ENCODE measurements at regions not wholly inside any gene's neighbourhood (a gene's known extent, or its start where the extent isn't known, plus 50 kb on each side); places are given as distances from the start of the nearest gene placed in this dataset.
"Not testable (repeated sequence)": the region's sequence is repeated elsewhere in the genome, so short reads cannot be mapped to it uniquely, and the experiment has no call there.

DNA sequence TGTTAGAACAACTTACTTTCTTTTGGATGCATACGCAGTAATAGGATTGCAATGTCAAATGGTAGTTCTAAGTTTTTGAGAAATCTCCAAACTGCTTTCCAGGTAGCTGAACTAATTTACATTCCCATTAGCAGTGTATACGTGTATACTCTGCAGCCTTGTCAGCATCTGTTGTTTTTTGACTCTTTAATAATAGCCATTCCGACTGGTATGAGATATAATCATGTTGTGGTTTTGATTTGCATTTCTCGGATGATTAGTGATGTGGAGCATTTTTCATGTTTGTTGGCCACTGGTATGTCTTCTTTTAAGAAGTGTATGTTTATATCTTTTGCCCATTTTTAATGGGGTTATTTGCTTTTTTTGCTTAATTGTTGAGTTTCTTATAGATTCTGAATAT, 76.9 kb upstream of the HNRNPA1L2 start:
- H3K27me3 ChIP-seq (ENCODE audit: control insufficient read depth, insufficient read depth, low read length); intact Hi-C loops (cut with micrococcal nuclease; ENCODE audit: unreplicated experiment); BruUV-seq (replicated peaks); CTCF ChIA-PET; H3K36me3 ChIP-seq (ENCODE audit: control insufficient read depth, insufficient read depth, low read length); H3K9me3 ChIP-seq (ENCODE audit: control insufficient read depth, insufficient read depth, low read depth, low read length); in situ Hi-C loops (cut with HindIII; ENCODE audit: low pct_unique_long_range_greater_than_20kb, low sequenced_read_pairs); H3K4me1 ChIP-seq (ENCODE audit: control insufficient read depth, insufficient read depth, low read length); H3K4me3 ChIP-seq (ENCODE audit: low read depth in 2 of 2, low read length in 2 of 2); ATAC-seq; H3K27ac ChIP-seq (ENCODE audit: low read length); POLR2A ChIA-PET; DNase-seq (ENCODE audit: low read depth, low spot score): not testable (repeated sequence)

GRCh38 chr13:52569904-52570602, 72.2 kb upstream of the HNRNPA1L2 start:
- 0 out of 4 replicates have a peak overlapping the region, but pooled peaks of 1 of the 2 experiments have one; percentile 14 for H3K4me3 ChIP-seq (ENCODE audit: low read depth in 2 of 2, low read length in 2 of 2)
- DNase-seq (ENCODE audit: low read depth, low spot score) (peak; percentile 0), ATAC-seq (peak; percentile 91)
- H3K27ac ChIP-seq (ENCODE audit: low read length); H3K27me3 ChIP-seq (ENCODE audit: control insufficient read depth, insufficient read depth, low read length); in situ Hi-C loops (cut with HindIII; ENCODE audit: low pct_unique_long_range_greater_than_20kb, low sequenced_read_pairs); CTCF ChIA-PET; BruUV-seq (replicated peaks); H3K9me3 ChIP-seq (ENCODE audit: control insufficient read depth, insufficient read depth, low read depth, low read length); intact Hi-C loops (cut with micrococcal nuclease; ENCODE audit: unreplicated experiment); H3K36me3 ChIP-seq (ENCODE audit: control insufficient read depth, insufficient read depth, low read length); POLR2A ChIA-PET; H3K4me1 ChIP-seq (ENCODE audit: control insufficient read depth, insufficient read depth, low read length): not testable (repeated sequence)

DNA sequence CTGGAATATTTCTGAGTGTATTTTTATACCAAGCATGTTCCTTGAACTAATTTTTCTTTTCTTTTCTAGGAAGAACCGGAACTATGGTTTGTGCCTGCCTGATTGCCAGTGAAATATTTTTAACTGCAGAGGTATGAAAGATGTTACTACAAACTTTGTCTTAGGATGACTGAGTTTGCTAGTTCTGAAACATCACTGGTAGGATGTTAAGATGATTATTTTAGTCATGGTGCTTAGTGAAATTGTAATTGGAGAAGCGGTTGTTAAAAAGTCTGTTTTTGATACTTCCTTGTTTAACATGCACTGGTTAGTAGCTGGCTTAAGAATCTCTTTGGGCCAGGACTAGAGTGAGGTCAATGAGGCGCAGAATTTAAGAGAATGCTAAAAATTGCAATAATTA, 71.1 kb upstream of the HNRNPA1L2 start:
- H3K27ac ChIP-seq (ENCODE audit: low read length); H3K9me3 ChIP-seq (ENCODE audit: control insufficient read depth, insufficient read depth, low read depth, low read length); H3K36me3 ChIP-seq (ENCODE audit: control insufficient read depth, insufficient read depth, low read length); CTCF ChIA-PET; H3K4me1 ChIP-seq (ENCODE audit: control insufficient read depth, insufficient read depth, low read length); H3K4me3 ChIP-seq (ENCODE audit: low read depth in 2 of 2, low read length in 2 of 2); DNase-seq (ENCODE audit: low read depth, low spot score); H3K27me3 ChIP-seq (ENCODE audit: control insufficient read depth, insufficient read depth, low read length); POLR2A ChIA-PET; BruUV-seq (replicated peaks); in situ Hi-C loops (cut with HindIII; ENCODE audit: low pct_unique_long_range_greater_than_20kb, low sequenced_read_pairs); intact Hi-C loops (cut with micrococcal nuclease; ENCODE audit: unreplicated experiment); ATAC-seq: not testable (repeated sequence)

DNA sequence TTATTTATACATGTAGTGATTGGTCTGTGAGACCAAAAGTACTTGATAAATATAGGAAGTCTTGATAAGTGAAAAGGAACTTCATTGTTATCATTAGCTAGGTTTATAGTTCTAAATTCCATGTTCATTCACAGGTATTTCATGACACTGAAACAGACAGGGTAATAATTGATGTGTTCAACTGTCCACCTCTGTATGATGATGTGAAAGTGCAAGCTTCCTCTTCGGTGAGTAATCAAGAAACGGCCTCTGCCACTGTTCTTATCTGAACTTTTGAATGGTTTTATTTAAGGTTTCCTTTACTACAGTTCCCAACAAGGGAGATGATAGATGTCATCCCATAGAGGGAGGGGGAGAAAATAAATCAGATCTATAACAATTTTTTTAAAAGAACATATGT, 59.3 kb upstream of the HNRNPA1L2 start:
- H3K36me3 ChIP-seq (ENCODE audit: control insufficient read depth, insufficient read depth, low read length); DNase-seq (ENCODE audit: low read depth, low spot score); H3K27ac ChIP-seq (ENCODE audit: low read length); BruUV-seq (replicated peaks); in situ Hi-C loops (cut with HindIII; ENCODE audit: low pct_unique_long_range_greater_than_20kb, low sequenced_read_pairs); H3K9me3 ChIP-seq (ENCODE audit: control insufficient read depth, insufficient read depth, low read depth, low read length); intact Hi-C loops (cut with micrococcal nuclease; ENCODE audit: unreplicated experiment); ATAC-seq; CTCF ChIA-PET; H3K4me3 ChIP-seq (ENCODE audit: low read depth in 2 of 2, low read length in 2 of 2); H3K4me1 ChIP-seq (ENCODE audit: control insufficient read depth, insufficient read depth, low read length); H3K27me3 ChIP-seq (ENCODE audit: control insufficient read depth, insufficient read depth, low read length); POLR2A ChIA-PET: not testable (repeated sequence)

Measured in Panc1 (cell line).